ENCODE measurements at regions not wholly inside any gene's neighbourhood (a gene's known extent, or its start where the extent isn't known, plus 50 kb on each side); places are given as distances from the start of the nearest gene placed in this dataset.

GRCh38 chr6:142500250-142500786, 198.5 kb downstream of the ADGRG6 start:
- no peak for TF ChIP-seq CTCF (conservative IDR thresholded peaks at IDR 0.05)
- no peak overlapping the region for H3K27ac ChIP-seq

GRCh38 chr6:142501795-142502194, 200.0 kb downstream of the ADGRG6 start:
- no peak overlapping the region for H3K27ac ChIP-seq
- no peak for TF ChIP-seq CTCF (conservative IDR thresholded peaks at IDR 0.05)

- H3K27ac ChIP-seq, result no peak overlapping the region
- TF ChIP-seq CTCF (conservative IDR thresholded peaks at IDR 0.05), result no peak
Measured at GRCh38 chr6:142507065-142507464, 205.3 kb downstream of the ADGRG6 start.

- no peak for TF ChIP-seq CTCF (conservative IDR thresholded peaks at IDR 0.05)
- H3K27ac ChIP-seq, result no peak overlapping the region
Measured at GRCh38 chr6:142510211-142510610, 208.4 kb downstream of the ADGRG6 start.

- no peak for TF ChIP-seq CTCF (conservative IDR thresholded peaks at IDR 0.05)
- H3K27ac ChIP-seq, result no peak overlapping the region; the same call in 1 of the 2 replicates
Measured at GRCh38 chr6:142518126-142518525, 216.3 kb downstream of the ADGRG6 start.

DNA sequence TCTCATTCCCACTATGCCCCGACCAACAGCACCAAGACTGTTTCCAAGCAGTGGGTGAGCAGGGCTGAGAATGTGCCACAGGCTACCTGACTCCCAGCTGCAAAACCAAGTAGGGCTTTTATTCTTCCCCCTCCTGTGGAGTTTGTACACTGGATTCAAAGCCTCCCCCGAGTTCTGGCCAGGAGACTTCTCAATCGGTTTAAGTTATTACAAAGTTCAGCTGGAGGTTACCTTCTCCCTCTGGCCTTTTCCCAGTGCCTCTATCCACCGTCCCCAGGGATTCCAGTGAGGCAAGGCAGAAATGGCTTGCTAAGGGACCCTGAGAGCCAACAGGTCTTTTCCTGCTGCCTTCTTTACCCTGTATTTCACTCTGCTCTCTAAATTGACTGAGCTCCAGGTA, 217.0 kb downstream of the ADGRG6 start:
- TF ChIP-seq CTCF (conservative IDR thresholded peaks at IDR 0.05), result no peak
- H3K27ac ChIP-seq, result no peak overlapping the region

- no peak for TF ChIP-seq CTCF (conservative IDR thresholded peaks at IDR 0.05)
- no peak overlapping the region for H3K27ac ChIP-seq
Measured at GRCh38 chr6:142521791-142522190, 220.0 kb downstream of the ADGRG6 start.
